ENCODE measurements at regions not wholly inside any gene's neighbourhood (a gene's known extent, or its start where the extent isn't known, plus 50 kb on each side); places are given as distances from the start of the nearest gene placed in this dataset.

- TF ChIP-seq CTCF (IDR thresholded peaks at IDR 0.05; ENCODE audit: poor library complexity, severe bottlenecking) (no peak), EZH2 (IDR thresholded peaks at IDR 0.05; ENCODE audit: borderline replicate concordance, insufficient read depth, low read length, poor library complexity, severe bottlenecking) (no peak), MXI1 (conservative IDR thresholded peaks at IDR 0.05; ENCODE audit: poor library complexity, severe bottlenecking) (no peak), REST (IDR thresholded peaks at IDR 0.05; ENCODE audit: borderline replicate concordance) (no peak), TAF1 (IDR thresholded peaks at IDR 0.05; ENCODE audit: low read depth) (no peak)
These were observed 248.4 kb upstream of the RTL1 start for GRCh38 chr14:101151927-101152305.

All from neural cell (in vitro differentiated cells).